ENCODE measurements at regions not wholly inside any gene's neighbourhood (a gene's known extent, or its start where the extent isn't known, plus 50 kb on each side); places are given as distances from the start of the nearest gene placed in this dataset.
"Not testable (repeated sequence)": the region's sequence is repeated elsewhere in the genome, so short reads cannot be mapped to it uniquely, and the experiment has no call there.

DNA sequence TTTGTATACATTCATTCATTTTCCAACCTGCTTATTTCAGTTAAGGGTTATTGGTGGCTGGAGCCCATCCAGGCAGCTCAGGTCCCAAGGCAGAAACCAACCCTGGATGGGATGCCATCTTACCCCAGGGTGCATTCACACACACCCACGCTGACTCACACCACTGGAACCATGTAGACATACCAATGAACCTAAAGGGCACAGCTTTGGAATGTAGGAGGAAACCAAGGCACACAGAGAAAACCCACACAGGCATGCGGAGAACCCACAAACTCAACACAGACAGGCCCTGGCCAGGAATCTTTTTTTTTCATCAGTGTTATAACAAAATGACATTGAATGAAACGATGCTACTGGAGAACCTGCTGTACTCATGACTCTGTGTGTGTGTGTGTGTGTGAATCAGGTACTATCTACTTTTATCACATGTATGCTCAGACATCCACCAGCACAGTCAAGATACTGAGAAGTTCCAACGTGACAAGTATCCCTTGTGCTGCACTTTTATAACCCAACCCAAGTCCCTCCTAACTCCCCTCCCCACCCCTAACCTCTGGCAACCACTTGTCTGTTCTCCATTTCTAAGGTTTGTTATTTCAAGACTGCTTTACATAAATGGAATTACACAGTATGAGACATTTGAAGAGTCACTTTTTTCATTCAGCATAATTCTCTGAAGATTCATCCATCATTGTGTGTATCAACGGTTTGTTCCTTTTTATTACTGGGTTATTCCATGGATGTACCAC, 286.8 kb upstream of the PLD5 start:
- Histone ChIP-seq H3K4me3 (ENCODE audit: low read depth in 2 of 2, low read length in 2 of 2) (no peak overlapping the region), H3K4me1 (ENCODE audit: control insufficient read depth, insufficient read depth, low read length) (no peaks in the 10 kb centered on the region), H3K27me3 (ENCODE audit: control insufficient read depth, insufficient read depth, low read length) (no peaks in the 10 kb centered on the region), H3K36me3 (ENCODE audit: control insufficient read depth, insufficient read depth, low read length) (no peaks in the 10 kb centered on the region), H3K9me3 (ENCODE audit: control insufficient read depth, insufficient read depth, low read depth, low read length) (no peaks in the 10 kb centered on the region), H3K27ac (ENCODE audit: low read length) (no peak overlapping the region)
- TF ChIP-seq POLR2AphosphoS5 (IDR thresholded peaks at IDR 0.05; ENCODE audit: low read depth, low read length) (no peak), REST (IDR thresholded peaks at IDR 0.05; ENCODE audit: insufficient read depth in 1 of 2, low read depth in 2 of 2, low read length in 1 of 2) (no peak), TCF7L2 (IDR thresholded peaks at IDR 0.05; ENCODE audit: low read depth, low read length) (no peak), SIN3A (IDR thresholded peaks at IDR 0.05; ENCODE audit: borderline replicate concordance, insufficient read depth, low read depth, low read length) (no peak)
- TF ChIP-seq, protein P1, sequence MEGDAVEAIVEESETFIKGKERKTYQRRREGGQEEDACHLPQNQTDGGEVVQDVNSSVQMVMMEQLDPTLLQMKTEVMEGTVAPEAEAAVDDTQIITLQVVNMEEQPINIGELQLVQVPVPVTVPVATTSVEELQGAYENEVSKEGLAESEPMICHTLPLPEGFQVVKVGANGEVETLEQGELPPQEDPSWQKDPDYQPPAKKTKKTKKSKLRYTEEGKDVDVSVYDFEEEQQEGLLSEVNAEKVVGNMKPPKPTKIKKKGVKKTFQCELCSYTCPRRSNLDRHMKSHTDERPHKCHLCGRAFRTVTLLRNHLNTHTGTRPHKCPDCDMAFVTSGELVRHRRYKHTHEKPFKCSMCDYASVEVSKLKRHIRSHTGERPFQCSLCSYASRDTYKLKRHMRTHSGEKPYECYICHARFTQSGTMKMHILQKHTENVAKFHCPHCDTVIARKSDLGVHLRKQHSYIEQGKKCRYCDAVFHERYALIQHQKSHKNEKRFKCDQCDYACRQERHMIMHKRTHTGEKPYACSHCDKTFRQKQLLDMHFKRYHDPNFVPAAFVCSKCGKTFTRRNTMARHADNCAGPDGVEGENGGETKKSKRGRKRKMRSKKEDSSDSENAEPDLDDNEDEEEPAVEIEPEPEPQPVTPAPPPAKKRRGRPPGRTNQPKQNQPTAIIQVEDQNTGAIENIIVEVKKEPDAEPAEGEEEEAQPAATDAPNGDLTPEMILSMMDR (IDR thresholded peaks at IDR 0.05): no peak
- ChIA-PET CTCF (no interaction called here), POLR2A (no interaction called here)
- ATAC-seq (no peak), DNase-seq (ENCODE audit: low read depth, low spot score) (no peak)
- intact Hi-C loops (cut with micrococcal nuclease; ENCODE audit: unreplicated experiment) (no loop called here), in situ Hi-C loops (cut with HindIII; ENCODE audit: low pct_unique_long_range_greater_than_20kb, low sequenced_read_pairs) (no loop called here)
- BruUV-seq (replicated peaks): no TSS peak

DNA sequence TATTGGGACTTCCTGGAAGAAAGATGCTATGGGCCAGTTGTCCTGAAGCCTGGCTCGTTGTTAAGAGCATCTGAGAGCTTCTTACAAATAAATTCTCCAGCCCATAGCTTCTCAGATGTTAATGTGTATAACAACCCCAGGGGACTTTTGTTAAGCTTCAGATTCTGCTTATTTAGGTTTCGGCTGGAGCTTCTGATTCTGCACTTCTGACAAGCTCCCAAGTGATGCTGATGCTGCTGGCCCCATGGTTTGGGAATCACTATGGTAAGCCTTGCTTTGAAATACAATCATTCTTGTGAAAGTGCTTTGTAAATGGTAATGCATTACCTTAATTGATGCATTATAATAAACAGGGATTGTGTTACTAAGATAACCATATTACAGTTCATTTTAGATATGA, 281.8 kb upstream of the PLD5 start:
- intact Hi-C loops (cut with micrococcal nuclease; ENCODE audit: unreplicated experiment) (no loop called here), in situ Hi-C loops (cut with HindIII; ENCODE audit: low pct_unique_long_range_greater_than_20kb, low sequenced_read_pairs) (no loop called here)
- Histone ChIP-seq H3K4me3 (ENCODE audit: low read depth in 2 of 2, low read length in 2 of 2) (no peak overlapping the region), H3K27ac (ENCODE audit: low read length) (no peak overlapping the region), H3K4me1 (ENCODE audit: control insufficient read depth, insufficient read depth, low read length) (no peaks in the 10 kb centered on the region), H3K27me3 (ENCODE audit: control insufficient read depth, insufficient read depth, low read length) (no peaks in the 10 kb centered on the region), H3K36me3 (ENCODE audit: control insufficient read depth, insufficient read depth, low read length) (no peaks in the 10 kb centered on the region), H3K9me3 (ENCODE audit: control insufficient read depth, insufficient read depth, low read depth, low read length) (no peaks in the 10 kb centered on the region)
- ChIA-PET POLR2A (no interaction called here), CTCF (no interaction called here)
- no TSS peak for BruUV-seq (replicated peaks)
- TF ChIP-seq REST (IDR thresholded peaks at IDR 0.05; ENCODE audit: insufficient read depth in 1 of 2, low read depth in 2 of 2, low read length in 1 of 2): no peak
- no peak for TF ChIP-seq POLR2AphosphoS5 (IDR thresholded peaks at IDR 0.05; ENCODE audit: low read depth, low read length)
- TF ChIP-seq SIN3A (IDR thresholded peaks at IDR 0.05; ENCODE audit: borderline replicate concordance, insufficient read depth, low read depth, low read length): no peak
- no peak for TF ChIP-seq TCF7L2 (IDR thresholded peaks at IDR 0.05; ENCODE audit: low read depth, low read length)
- TF ChIP-seq, protein P1 (IDR thresholded peaks at IDR 0.05): no peak
- ATAC-seq (no peak), DNase-seq (ENCODE audit: low read depth, low spot score) (no peak)

DNA sequence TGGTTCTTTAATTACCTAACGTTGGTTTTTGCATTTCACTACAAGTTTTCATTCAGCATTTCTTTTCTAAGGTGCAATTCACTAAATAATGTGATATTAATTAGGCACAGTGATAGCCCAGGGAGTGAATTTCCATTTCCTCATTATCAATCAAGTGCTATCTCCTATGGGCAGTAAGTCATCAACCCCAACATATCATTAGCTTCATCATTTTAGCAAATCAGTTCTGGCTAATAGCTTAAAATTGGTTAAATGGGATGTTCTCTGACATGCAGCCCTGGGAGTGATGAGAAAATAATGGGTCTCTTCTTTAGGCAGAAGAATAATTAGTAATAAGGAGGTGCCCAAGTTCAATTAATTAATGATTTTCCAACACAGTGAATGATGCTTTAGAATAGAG, 280.9 kb upstream of the PLD5 start:
- CTCF ChIA-PET; H3K4me3 ChIP-seq (ENCODE audit: low read depth in 2 of 2, low read length in 2 of 2); DNase-seq (ENCODE audit: low read depth, low spot score); H3K9me3 ChIP-seq (ENCODE audit: control insufficient read depth, insufficient read depth, low read depth, low read length); H3K36me3 ChIP-seq (ENCODE audit: control insufficient read depth, insufficient read depth, low read length); POLR2A ChIA-PET; H3K4me1 ChIP-seq (ENCODE audit: control insufficient read depth, insufficient read depth, low read length); ATAC-seq; H3K27me3 ChIP-seq (ENCODE audit: control insufficient read depth, insufficient read depth, low read length); in situ Hi-C loops (cut with HindIII; ENCODE audit: low pct_unique_long_range_greater_than_20kb, low sequenced_read_pairs); H3K27ac ChIP-seq (ENCODE audit: low read length); intact Hi-C loops (cut with micrococcal nuclease; ENCODE audit: unreplicated experiment); BruUV-seq (replicated peaks): not testable (repeated sequence)
